ENCODE measurements at regions not wholly inside any gene's neighbourhood (a gene's known extent, or its start where the extent isn't known, plus 50 kb on each side); places are given as distances from the start of the nearest gene placed in this dataset.

DNA sequence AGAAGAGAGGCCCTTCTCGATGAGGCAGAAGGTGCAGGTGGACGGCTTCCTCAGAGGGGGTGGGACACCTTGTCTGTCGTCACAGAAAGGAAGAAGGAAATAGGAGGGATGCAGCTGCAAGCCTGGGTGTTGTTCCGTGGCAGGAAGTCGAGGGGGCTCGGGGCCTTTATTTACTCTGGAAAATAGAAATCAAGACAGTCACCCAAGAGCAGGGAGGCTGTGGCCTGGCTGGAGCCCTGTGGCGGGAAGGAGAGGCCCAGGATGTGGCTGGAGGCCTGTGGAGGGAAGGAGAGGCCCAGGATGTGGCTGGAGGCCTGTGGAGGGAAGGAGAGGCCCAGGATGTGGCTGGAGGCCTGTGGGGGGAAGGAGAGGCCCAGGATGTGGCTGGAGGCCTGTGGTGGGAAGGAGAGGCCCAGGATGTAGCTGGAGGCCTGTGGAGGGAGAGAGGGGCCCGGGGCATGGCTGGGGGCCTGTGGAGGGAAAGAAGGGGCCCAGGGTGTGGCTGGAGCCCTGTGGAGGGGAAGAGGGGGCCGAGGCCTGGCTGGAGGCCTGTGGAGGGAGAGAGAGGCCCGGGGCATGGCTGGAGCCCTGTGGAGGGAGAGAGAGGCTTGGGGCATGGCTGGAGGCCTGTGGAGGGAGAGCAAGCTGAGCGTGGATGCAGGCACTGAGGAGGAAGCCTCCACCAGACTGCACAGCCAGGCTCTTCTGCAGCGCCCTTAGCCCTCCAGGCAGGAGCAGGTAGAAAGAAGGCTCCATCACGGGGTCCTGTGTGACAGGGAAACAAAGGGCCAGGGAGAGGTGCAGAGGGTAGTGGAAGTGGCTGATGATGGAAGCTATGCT is 97.3 kb upstream of the SFMBT2 start:
- peak overlapping the region; percentile 40 for H3K4me3 Mint-ChIP-seq
- peaks cover 50% of the 10 kb centered on the region for H3K4me1 Mint-ChIP-seq
- H3K27ac Mint-ChIP-seq: peak overlapping the region; percentile 93
- peaks cover 3% of the 10 kb centered on the region for H3K36me3 Mint-ChIP-seq
- H3K9me3 Mint-ChIP-seq: peaks cover 6% of the 10 kb centered on the region
- no peaks in the 10 kb centered on the region for H3K27me3 Mint-ChIP-seq

DNA sequence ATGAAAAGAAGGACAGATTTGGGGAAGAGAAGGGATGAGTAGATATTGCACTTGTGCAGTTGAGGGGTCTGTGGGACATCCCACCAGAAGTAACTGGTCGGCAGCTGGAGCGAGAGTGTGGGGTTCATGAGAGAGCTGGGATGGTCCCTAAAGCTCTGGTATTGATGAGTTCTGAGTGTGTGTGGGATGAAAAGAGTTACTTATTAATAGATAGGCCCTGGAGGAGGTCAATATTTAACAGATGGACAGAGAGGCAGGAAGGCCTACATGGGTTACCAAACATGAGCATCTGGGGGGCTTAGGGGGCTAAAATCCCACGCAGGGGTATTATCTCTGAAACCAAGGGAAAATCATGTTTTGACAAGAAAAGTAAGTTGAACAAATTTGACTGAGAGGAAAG is 95.7 kb upstream of the SFMBT2 start:
- Mint-ChIP-seq H3K27me3 (no peaks in the 10 kb centered on the region), H3K27ac (peak overlapping the region; percentile 57), H3K4me3 (no peak overlapping the region), H3K36me3 (peaks cover 3% of the 10 kb centered on the region), H3K4me1 (peaks cover 46% of the 10 kb centered on the region), H3K9me3 (peaks cover 6% of the 10 kb centered on the region)

DNA sequence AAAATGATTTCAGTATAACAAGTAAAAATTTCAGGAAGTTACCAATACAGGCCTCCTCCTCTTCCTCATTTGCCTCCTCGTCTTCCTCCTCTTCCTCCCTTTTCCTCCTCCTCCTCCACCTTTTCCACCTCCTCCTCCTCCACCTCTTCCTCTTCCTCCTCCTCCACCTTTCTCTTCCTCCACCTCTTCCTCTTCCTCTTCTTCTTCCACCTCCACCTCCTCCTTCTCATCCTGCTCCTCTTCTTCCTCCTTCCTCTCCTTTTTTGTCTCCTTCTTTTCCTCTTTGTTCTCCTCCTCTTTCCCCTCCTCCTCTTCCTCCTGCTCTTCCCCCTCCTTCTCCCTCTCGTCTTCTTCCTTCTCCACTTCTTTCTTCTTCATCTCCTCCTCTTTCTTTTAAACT is 94.4 kb upstream of the SFMBT2 start:
- no peak overlapping the region for H3K27ac Mint-ChIP-seq
- peaks cover 3% of the 10 kb centered on the region for H3K36me3 Mint-ChIP-seq

DNA sequence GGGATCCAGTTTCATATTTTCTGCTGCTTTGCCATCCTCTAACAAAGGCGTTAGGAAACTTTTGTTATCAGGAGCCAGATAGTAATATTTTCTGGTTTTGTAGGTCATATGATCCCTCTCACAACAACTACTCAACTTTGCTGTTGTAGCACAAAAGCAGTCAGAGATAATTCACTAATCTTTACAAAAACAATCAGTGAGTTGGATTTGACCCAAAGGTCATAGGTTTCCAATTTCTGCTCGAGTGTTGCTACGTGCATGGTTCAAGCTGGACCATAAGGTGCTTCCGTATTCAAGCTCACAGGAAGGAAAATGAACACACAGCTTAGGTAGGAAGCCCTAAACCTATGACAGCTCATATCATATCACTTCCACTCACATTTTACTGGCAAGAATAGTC is 92.4 kb upstream of the SFMBT2 start:
- H3K27ac Mint-ChIP-seq: no peak overlapping the region
- peaks cover 35% of the 10 kb centered on the region for H3K4me1 Mint-ChIP-seq
- no peaks in the 10 kb centered on the region for H3K36me3 Mint-ChIP-seq
- no peaks in the 10 kb centered on the region for H3K27me3 Mint-ChIP-seq
- no peaks in the 10 kb centered on the region for H3K9me3 Mint-ChIP-seq
- H3K4me3 Mint-ChIP-seq: no peak overlapping the region

More for the DNA sequence above, 94.4 kb upstream of the SFMBT2 start:
- Mint-ChIP-seq H3K4me3 (no peak overlapping the region), H3K4me1 (peaks cover 46% of the 10 kb centered on the region), H3K27me3 (no peaks in the 10 kb centered on the region), H3K9me3 (peaks cover 4% of the 10 kb centered on the region)

DNA sequence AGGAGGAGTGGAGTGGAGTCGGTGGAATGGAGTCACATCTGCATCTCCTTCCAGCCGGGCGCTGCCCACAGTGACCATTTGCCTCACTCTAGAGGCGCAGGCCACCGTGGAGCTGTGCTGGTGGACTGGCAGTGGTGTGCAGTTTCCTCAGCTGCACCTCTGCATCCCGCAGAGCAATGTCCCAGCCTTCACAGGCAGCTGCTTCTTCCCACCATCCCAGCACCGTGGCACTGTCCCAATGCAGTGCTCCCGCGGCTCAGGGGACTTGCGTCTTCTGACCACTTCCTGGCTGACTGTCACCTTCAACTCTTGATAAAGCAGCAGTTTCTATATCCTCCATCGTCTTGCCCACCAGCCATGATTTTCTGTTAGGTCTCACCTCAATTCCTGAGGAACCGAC is 90.3 kb upstream of the SFMBT2 start:
- Mint-ChIP-seq H3K9me3 (no peaks in the 10 kb centered on the region), H3K4me3 (no peak overlapping the region), H3K36me3 (no peaks in the 10 kb centered on the region), H3K27me3 (no peaks in the 10 kb centered on the region), H3K27ac (no peak overlapping the region), H3K4me1 (peaks cover 17% of the 10 kb centered on the region)

DNA sequence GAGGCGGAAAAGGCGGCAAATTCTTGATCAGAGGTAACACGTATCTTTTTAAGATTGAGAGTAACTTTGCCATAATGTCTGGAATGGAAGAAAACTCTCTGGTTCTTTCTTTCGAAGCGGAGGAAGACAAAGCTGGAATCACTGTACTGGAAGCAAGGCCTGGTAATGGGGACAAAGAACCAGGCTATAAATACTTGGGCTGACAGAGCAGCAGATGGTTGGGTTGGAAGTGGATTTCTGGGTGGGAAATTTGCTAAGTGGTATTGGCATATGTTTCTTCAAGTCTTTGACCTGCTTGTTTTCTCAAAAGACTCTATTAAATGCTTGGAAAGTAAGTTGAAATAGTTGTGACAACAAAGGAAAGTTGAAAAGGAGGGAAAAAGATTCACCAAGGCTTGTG is 87.3 kb upstream of the SFMBT2 start:
- Mint-ChIP-seq H3K9me3 (no peaks in the 10 kb centered on the region), H3K4me3 (no peak overlapping the region), H3K27me3 (no peaks in the 10 kb centered on the region), H3K4me1 (peaks cover 29% of the 10 kb centered on the region), H3K36me3 (no peaks in the 10 kb centered on the region), H3K27ac (no peak overlapping the region)

DNA sequence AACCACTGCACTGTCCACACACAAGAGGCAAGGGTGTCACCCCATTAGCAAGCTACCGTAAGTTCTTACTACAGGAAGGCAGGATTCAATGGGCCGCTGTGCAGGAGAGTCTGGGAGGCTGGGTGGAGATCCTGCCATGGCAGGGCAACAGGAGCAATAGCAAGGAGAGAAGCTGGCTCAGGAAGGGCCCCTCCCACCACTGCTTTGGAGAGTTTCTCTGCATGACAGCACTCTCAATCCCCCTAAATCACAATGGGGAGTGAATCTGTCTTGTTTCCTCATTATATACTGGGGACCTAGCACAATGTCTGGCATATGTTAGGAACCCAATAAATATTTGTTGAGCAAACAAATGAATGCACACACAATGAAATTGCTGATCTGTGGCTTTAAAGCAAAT is 83.2 kb upstream of the SFMBT2 start:
- Mint-ChIP-seq H3K27me3 (no peaks in the 10 kb centered on the region), H3K36me3 (no peaks in the 10 kb centered on the region), H3K27ac (no peak overlapping the region), H3K4me1 (peaks cover 51% of the 10 kb centered on the region), H3K4me3 (no peak overlapping the region), H3K9me3 (no peaks in the 10 kb centered on the region)

DNA sequence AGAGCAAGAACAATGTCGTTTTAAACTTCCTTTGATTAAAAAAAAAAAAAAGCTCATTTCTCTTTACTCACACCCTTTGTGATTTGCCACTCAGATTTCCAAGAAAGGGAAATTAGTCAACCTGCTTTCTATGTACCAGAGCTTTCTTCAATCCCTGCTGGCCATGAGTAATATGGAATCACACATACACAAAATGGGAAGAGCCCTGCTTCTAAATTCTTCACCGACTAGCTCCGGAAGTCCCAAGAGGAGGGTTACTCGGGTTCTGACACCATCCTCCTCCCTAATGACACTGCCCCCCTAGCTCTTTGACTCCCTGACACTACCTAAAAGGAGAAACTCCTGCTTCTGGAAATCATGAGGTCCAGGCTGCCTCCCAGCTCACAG is 81.8 kb upstream of the SFMBT2 start:
- peak overlapping the region; percentile 31 for H3K4me3 Mint-ChIP-seq
- no peaks in the 10 kb centered on the region for H3K36me3 Mint-ChIP-seq
- H3K4me1 Mint-ChIP-seq: peaks cover 60% of the 10 kb centered on the region
- H3K27ac Mint-ChIP-seq: no peak overlapping the region
- H3K9me3 Mint-ChIP-seq: no peaks in the 10 kb centered on the region
- no peaks in the 10 kb centered on the region for H3K27me3 Mint-ChIP-seq

DNA sequence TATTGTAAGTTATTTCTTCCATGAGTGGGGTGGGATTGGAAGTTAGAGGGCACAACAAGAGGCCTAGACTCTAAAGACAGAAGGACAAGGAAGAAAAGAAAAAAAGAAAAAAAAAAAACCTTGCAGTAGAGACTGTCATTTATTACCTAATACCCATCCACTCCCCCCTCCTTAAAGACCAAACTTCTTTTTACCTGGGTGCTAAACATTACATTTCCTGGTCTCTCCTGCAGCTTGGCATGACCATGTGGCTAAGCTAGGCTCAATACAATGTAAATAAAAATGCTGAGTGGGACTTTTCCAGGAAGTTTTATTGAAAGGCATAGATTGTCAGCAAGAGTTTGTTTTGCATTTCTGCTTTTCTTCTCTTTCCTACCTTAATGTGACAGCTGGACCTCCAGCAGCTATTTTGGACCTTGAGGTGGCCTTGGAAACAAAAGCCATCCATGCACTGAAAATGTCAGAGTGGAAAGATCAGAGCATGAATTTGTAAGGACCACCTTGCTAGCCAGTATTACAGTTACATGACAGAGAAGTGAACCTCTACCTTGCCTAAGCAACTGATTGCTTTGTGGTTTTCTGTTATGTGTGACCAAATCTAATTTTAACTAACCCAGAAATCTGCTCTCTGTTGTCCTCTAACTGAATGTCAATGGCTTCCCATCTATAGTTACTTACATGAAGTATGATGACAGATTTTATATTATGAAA is 81.3 kb upstream of the SFMBT2 start:
- Mint-ChIP-seq H3K36me3 (no peaks in the 10 kb centered on the region), H3K4me1 (peaks cover 65% of the 10 kb centered on the region), H3K9me3 (no peaks in the 10 kb centered on the region), H3K4me3 (no peak overlapping the region), H3K27ac (no peak overlapping the region), H3K27me3 (no peaks in the 10 kb centered on the region)

DNA sequence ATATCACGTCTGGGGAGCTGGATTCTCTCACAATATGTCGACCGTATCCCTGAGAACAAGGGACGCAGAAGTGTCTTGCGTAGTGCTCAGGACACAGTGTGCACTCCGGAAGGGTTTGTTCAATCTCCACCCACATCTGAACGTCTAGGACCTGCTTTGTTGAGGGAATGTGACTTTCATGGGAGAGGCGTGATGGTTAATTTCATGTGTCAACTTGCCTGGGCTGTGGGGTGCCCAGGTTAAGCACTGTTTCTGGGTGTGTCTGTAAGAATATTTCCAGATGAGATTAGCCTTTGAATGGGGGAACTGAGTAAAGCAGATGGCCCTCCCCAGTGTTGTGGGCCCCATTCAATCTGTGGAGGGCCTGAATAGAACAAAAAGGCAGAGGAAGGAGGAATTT is 80.4 kb upstream of the SFMBT2 start:
- Mint-ChIP-seq H3K27me3 (no peaks in the 10 kb centered on the region), H3K27ac (peak overlapping the region; percentile 15), H3K4me1 (peaks cover 70% of the 10 kb centered on the region)

DNA sequence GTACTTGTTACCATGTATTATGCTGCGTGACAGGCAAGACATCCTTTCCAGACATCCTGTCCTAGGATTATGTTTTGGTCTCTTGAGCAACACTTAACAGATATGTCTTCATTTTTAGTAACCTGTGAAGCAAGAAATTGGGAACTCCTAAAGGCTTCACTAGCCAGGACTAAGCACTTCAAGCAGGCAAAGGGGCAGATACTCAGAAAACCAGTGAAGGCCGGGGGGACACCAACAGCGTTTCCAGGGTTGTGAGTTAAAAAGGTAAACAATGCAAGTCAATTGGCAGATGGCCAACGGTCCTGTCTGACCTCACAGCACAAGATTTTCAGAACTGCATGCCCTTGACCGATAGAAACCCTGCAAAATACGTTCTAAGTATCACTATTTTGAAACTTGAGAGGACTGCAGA is 77.6 kb upstream of the SFMBT2 start:
- Mint-ChIP-seq H3K27me3 (no peaks in the 10 kb centered on the region), H3K36me3 (no peaks in the 10 kb centered on the region), H3K4me3 (no peak overlapping the region), H3K9me3 (peaks cover 4% of the 10 kb centered on the region), H3K4me1 (peaks cover 85% of the 10 kb centered on the region), H3K27ac (no peak overlapping the region)

More for the DNA sequence above, 80.4 kb upstream of the SFMBT2 start:
- H3K36me3 Mint-ChIP-seq: no peaks in the 10 kb centered on the region
- H3K4me3 Mint-ChIP-seq: no peak overlapping the region
- no peaks in the 10 kb centered on the region for H3K9me3 Mint-ChIP-seq

DNA sequence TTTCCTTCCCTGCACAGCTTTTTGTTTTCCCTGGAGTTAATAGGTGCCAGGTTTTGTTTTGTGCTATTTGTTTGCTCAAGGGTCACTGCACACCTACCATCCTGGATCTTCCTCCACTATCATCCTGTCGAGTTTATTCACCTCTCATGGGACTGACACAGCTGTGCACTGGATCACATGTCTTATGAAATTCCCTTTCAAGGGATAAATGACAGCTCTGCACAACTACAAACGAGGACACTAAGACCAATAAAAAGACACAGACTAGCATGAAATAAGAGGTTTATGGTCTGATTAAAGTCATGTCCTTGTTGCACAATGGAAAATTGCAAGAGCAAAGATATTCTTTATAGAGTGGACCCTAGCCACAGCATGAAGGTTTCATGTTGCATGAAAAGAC is 76.7 kb upstream of the SFMBT2 start:
- peaks cover 4% of the 10 kb centered on the region for H3K9me3 Mint-ChIP-seq
- no peak overlapping the region for H3K4me3 Mint-ChIP-seq
- H3K27me3 Mint-ChIP-seq: no peaks in the 10 kb centered on the region
- peaks cover 85% of the 10 kb centered on the region for H3K4me1 Mint-ChIP-seq
- no peaks in the 10 kb centered on the region for H3K36me3 Mint-ChIP-seq
- no peak overlapping the region for H3K27ac Mint-ChIP-seq

DNA sequence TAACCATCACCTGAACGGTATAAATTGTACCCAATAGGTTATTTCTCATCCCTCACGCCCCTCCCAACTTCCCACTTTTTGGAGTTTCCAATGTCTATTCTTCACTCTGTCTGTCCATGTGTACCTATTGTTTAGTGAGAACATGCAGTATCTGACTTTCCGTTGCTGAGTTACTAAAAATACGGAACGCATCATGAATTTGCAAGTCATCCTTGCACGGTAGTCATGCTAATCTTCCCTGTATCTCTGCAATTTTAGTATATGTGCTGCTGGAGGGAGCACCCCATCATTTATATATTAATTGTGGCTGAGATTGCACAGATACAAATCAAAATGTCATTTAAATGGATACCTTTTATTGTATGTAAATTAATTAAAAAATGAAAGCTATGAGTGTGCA is 75.7 kb upstream of the SFMBT2 start:
- H3K9me3 Mint-ChIP-seq: peaks cover 4% of the 10 kb centered on the region
- H3K27me3 Mint-ChIP-seq: no peaks in the 10 kb centered on the region
- peak overlapping the region; percentile 16 for H3K4me3 Mint-ChIP-seq
- no peaks in the 10 kb centered on the region for H3K36me3 Mint-ChIP-seq
- H3K27ac Mint-ChIP-seq: no peak overlapping the region
- H3K4me1 Mint-ChIP-seq: peaks cover 85% of the 10 kb centered on the region

DNA sequence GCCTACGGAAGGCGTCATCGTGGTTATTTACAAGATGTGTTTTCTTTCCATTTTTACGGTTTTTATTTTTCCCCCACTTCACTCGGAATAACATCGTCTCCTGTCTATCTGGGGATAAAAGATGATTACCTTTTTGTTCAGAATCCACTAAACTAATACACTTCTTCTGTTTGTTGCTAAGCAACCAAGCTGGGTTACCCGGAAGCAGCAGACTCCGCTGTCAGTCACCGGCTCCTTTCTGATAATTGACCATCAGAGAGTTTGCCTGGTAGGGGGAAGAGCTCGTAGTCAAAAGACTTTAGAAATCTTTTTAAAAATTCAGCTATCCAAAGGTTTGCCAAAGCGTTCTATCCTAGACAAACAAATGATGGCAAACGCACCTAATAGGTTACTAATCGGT is 75.0 kb upstream of the SFMBT2 start:
- H3K9me3 Mint-ChIP-seq: peaks cover 4% of the 10 kb centered on the region
- peak overlapping the region; percentile 78 for H3K27ac Mint-ChIP-seq
- no peaks in the 10 kb centered on the region for H3K27me3 Mint-ChIP-seq
- H3K4me3 Mint-ChIP-seq: peak overlapping the region; percentile 80
- peaks cover 85% of the 10 kb centered on the region for H3K4me1 Mint-ChIP-seq
- no peaks in the 10 kb centered on the region for H3K36me3 Mint-ChIP-seq

DNA sequence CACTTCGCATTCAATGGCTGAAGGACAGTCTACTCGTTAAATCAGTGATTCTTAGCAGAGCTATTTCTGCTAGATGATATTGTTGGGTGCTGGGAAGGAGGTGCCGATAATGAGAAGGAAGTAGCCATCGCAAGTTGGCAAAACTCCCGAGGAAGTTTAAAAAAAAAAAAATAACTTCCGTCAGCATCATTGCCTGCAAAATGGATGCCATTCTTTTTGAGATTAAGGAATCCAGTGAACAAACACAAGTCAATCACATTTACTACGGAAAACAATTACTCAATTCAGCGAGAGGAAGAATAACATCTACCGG is 74.4 kb upstream of the SFMBT2 start:
- H3K27ac Mint-ChIP-seq: peak overlapping the region; percentile 78

DNA sequence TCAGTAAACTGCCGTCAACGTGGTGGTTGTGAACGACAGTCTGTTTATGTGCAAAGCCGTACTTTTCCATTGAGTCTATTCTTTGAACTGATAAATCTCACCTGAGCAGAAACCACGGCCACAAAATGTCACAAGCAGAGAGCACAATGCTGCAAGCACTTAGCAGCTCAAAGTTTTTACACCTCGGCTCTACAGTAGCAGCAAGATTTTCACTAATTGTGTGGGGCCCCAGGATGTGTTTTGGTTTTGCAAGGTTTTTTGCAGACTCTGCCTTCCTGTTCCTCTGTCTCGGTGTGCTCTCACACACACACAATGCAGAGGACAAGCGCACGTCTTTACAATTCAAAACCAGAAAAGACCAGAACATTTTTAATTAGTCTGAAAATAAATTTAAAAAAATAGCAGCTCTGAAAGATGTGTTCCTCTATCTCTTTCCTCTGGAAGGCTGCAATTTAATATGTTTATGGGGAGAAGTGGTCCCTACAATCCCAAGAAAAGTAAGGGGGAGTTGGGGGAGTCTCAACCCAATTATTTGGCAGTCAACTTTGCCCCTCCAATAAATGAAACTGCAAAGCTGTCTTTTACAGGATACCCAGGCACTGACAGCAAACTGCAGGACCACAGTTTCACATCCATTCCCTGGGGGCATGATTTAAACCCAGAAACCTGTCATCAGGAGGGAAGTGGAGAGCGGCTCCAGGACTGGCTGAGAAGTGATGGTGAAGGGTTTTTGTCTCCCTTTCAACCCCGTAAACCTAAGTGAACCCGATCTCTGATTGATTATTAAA is 73.8 kb upstream of the SFMBT2 start:
- Mint-ChIP-seq H3K27me3 (no peaks in the 10 kb centered on the region), H3K4me1 (peaks cover 92% of the 10 kb centered on the region), H3K36me3 (no peaks in the 10 kb centered on the region), H3K27ac (peak overlapping the region; percentile 86), H3K4me3 (peak overlapping the region; percentile 80), H3K9me3 (peaks cover 4% of the 10 kb centered on the region)

More for the DNA sequence above, 74.4 kb upstream of the SFMBT2 start:
- Mint-ChIP-seq H3K36me3 (no peaks in the 10 kb centered on the region), H3K9me3 (peaks cover 4% of the 10 kb centered on the region), H3K4me3 (peak overlapping the region; percentile 80), H3K4me1 (peaks cover 88% of the 10 kb centered on the region), H3K27me3 (no peaks in the 10 kb centered on the region)
